ENCODE measurements at regions not wholly inside any gene's neighbourhood (a gene's known extent, or its start where the extent isn't known, plus 50 kb on each side); places are given as distances from the start of the nearest gene placed in this dataset.

DNA sequence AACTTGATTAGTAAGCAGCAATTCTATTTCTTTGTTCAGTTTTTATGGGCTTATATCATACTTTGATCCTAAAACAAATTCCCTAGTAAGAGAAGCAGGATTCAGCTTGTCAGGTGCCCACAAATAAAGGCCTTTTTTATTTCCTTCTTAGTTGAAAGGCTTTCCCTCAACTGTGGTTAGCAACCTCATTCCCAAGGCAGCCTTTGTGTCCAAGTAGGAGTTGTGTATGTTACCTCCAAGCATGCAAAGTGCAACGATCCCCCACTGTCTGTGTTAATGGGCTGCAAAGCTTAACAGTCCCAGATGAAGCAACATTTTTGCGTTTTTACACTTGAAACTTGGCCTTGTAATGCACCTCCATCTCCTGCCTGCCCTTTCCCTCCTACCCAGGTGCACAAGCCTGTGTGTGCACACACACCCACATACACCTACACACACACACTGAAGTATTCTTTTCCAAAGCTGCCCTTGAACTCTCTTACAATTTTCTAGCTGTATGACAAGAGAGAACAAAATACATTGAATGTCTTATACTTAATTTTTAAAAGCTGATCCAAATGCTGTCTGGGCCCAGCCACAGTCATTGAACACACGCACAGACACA, 278.2 kb downstream of the SNX13 start:
- TF ChIP-seq GATA3 (IDR thresholded peaks at IDR 0.05; ENCODE audit: low read depth, low read length), result no peak
- no peak for TF ChIP-seq GATA2 (IDR thresholded peaks at IDR 0.05; ENCODE audit: low read depth, low read length)
